ENCODE measurements at regions not wholly inside any gene's neighbourhood (a gene's known extent, or its start where the extent isn't known, plus 50 kb on each side); places are given as distances from the start of the nearest gene placed in this dataset.

GRCh38 chr16:50857881-50858280 lies 116.0 kb downstream of the CYLD start:
- no peak for DNase-seq
- no peaks in the 10 kb centered on the region for H3K36me3 ChIP-seq
- H3K4me3 ChIP-seq: no peak overlapping the region
- peaks cover 0 to 2% (median 0%) of the 10 kb centered on the region in 4 donors for H3K4me1 ChIP-seq
- WGBS, 2 donors (ENCODE audit: low coverage in 1 of 2): 76 to 83% methylated on average over 5 of the region's 5 CpGs
- in situ Hi-C loops (cut with MboI; ENCODE audit: low pct_ligation_motif_present in 1 of 4, low pct_unique_long_range_greater_than_20kb in 1 of 4, low sequenced_read_pairs in 3 of 4) (no loop called here), intact Hi-C loops (cut with DNase I; ENCODE audit: low total_unique reads) (no loop called here)
- H3K27me3 ChIP-seq: no peaks in the 10 kb centered on the region
- no peaks in the 10 kb centered on the region for H3K9me3 ChIP-seq
- no peak overlapping the region for H3K27ac ChIP-seq
- no peak for TF ChIP-seq POLR2AphosphoS5 (IDR thresholded peaks at IDR 0.05)
- no peak for TF ChIP-seq POLR2A (IDR thresholded peaks at IDR 0.05)
- no peak for TF ChIP-seq EP300 (IDR thresholded peaks at IDR 0.05; ENCODE audit: low read depth)
- TF ChIP-seq CTCF (IDR thresholded peaks at IDR 0.05): no peak

GRCh38 chr16:50856991-50857390 lies 115.1 kb downstream of the CYLD start:
- no peaks in the 10 kb centered on the region for H3K27me3 ChIP-seq
- no peaks in the 10 kb centered on the region for H3K9me3 ChIP-seq
- WGBS, 2 donors (ENCODE audit: low coverage in 1 of 2): 53% methylated on average over 2 of the region's 2 CpGs; no CpG with 5 or more reads in 1 of the 2 donors
- H3K36me3 ChIP-seq: no peaks in the 10 kb centered on the region
- intact Hi-C loops (cut with DNase I; ENCODE audit: low total_unique reads) (no loop called here), in situ Hi-C loops (cut with MboI; ENCODE audit: low pct_ligation_motif_present in 1 of 4, low pct_unique_long_range_greater_than_20kb in 1 of 4, low sequenced_read_pairs in 3 of 4) (no loop called here)
- no peak overlapping the region for H3K4me3 ChIP-seq
- peaks cover 0 to 2% (median 0%) of the 10 kb centered on the region in 4 donors for H3K4me1 ChIP-seq
- no peak for DNase-seq
- no peak overlapping the region for H3K27ac ChIP-seq
- TF ChIP-seq POLR2AphosphoS5 (IDR thresholded peaks at IDR 0.05) (no peak), POLR2A (IDR thresholded peaks at IDR 0.05) (no peak), CTCF (IDR thresholded peaks at IDR 0.05) (no peak), EP300 (IDR thresholded peaks at IDR 0.05; ENCODE audit: low read depth) (no peak)

- Histone ChIP-seq H3K9me3 (no peaks in the 10 kb centered on the region), H3K36me3 (no peaks in the 10 kb centered on the region), H3K4me3 (no peak overlapping the region), H3K27me3 (peaks cover 3% of the 10 kb centered on the region), H3K27ac (no peak overlapping the region), H3K4me1 (no peaks in the 10 kb centered on the region)
- intact Hi-C loops (cut with DNase I; ENCODE audit: low total_unique reads): no loop called here
- in situ Hi-C loops (cut with MboI; ENCODE audit: low pct_ligation_motif_present in 1 of 4, low pct_unique_long_range_greater_than_20kb in 1 of 4, low sequenced_read_pairs in 3 of 4): no loop called here
- 14 to 52% methylated on average over 1 of the region's 1 CpG for WGBS, 2 donors (ENCODE audit: low coverage in 1 of 2)
- DNase-seq: no peak
- TF ChIP-seq POLR2AphosphoS5 (IDR thresholded peaks at IDR 0.05) (no peak), POLR2A (IDR thresholded peaks at IDR 0.05) (no peak), CTCF (IDR thresholded peaks at IDR 0.05) (no peak), EP300 (IDR thresholded peaks at IDR 0.05; ENCODE audit: low read depth) (no peak)
Observed at GRCh38 chr16:50853329-50853728, 111.4 kb downstream of the CYLD start.

Small RNA genes in the stretch of these regions (small RNA-seq; reads per million reads assigned to genes)
- 68.4 to 545 (median 181) reads per million in 4 donors for gene RNA5SP426
